ENCODE measurements at regions not wholly inside any gene's neighbourhood (a gene's known extent, or its start where the extent isn't known, plus 50 kb on each side); places are given as distances from the start of the nearest gene placed in this dataset.

DNA sequence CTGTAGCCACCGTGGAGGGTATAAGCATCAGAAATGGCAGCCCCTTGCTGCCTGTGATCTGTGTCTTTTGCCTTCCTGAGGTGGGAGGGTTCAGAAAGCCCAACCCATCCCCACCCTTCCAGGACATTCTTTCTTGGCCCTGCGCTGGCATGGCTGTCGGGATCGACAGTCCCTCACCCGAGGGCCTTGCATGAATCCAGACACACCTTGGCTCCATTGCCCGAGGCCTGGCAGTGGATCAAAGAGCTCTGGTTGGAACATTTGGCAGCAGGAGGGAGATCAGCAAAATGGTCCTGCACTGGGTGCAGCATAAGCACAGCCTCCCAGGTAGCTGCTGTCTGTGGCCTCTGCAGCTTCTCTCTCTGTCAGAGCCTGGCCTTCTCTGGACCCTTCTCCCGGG, 246.6 kb upstream of the MAF start:
- ChIA-PET CTCF (no interaction called here), POLR2A (no interaction called here)
- Histone ChIP-seq H3K9ac (replicated peaks; ENCODE audit: extremely low read depth, insufficient read depth, low read length) (no peak overlapping the region), H2AFZ (ENCODE audit: low read depth, low read length) (no peak overlapping the region), H4K20me1 (replicated peaks; ENCODE audit: control insufficient read depth, extremely low read depth, insufficient read depth, low read length) (no peaks in the 10 kb centered on the region), H3K4me1 (ENCODE audit: control insufficient read depth, extremely low read depth, insufficient read depth, low read length) (no peaks in the 10 kb centered on the region), H3K9me1 (replicated peaks; ENCODE audit: control insufficient read depth, extremely low read depth, insufficient read depth, low read length) (no peaks in the 10 kb centered on the region), H3K4me2 (ENCODE audit: insufficient read depth, low read length) (no peak overlapping the region), H3K9me3 (replicated peaks; ENCODE audit: control insufficient read depth, insufficient read depth, low read length) (peaks cover 2% of the 10 kb centered on the region), H3K79me2 (ENCODE audit: control insufficient read depth, insufficient read depth, low read length) (no peaks in the 10 kb centered on the region), H3K4me3 (replicated peaks in 1 of 3; ENCODE audit: insufficient read depth in 1 of 3, low read depth in 1 of 3, low read length in 3 of 3) (no peak overlapping the region), H3K27ac (ENCODE audit: insufficient read depth, low read depth, low read length) (no peak overlapping the region), H3K27me3 (ENCODE audit: control insufficient read depth in 2 of 2, insufficient read depth in 2 of 2, low read length in 2 of 2) (no peaks in the 10 kb centered on the region), H3K36me3 (ENCODE audit: control insufficient read depth in 2 of 2, extremely low read depth in 1 of 2, insufficient read depth in 2 of 2, low read length in 2 of 2) (no peaks in the 10 kb centered on the region)
- FAIRE-seq: no peak
- DNase-seq (ENCODE audit: low read depth, low spot score): no peak
- intact Hi-C loops (cut with micrococcal nuclease): no loop called here
- no TSS peak for BruUV-seq (replicated peaks)
- TF ChIP-seq POLR2AphosphoS5 (IDR thresholded peaks at IDR 0.05; ENCODE audit: insufficient read depth, low read depth, low read length) (no peak), JUN (IDR thresholded peaks at IDR 0.05; ENCODE audit: borderline replicate concordance, insufficient read depth, insufficient read length, low read depth) (no peak), MYC (IDR thresholded peaks at IDR 0.05; ENCODE audit: low read depth, low read length) (no peak), POLR2A (IDR thresholded peaks at IDR 0.05; ENCODE audit: low read depth, low read length) (no peak), FOS (IDR thresholded peaks at IDR 0.05; ENCODE audit: borderline replicate concordance, insufficient read depth, low read length) (no peak), GATA2 (IDR thresholded peaks at IDR 0.05; ENCODE audit: insufficient read depth, insufficient read length, low read depth, low read length) (no peak), EZH2 (IDR thresholded peaks at IDR 0.05; ENCODE audit: borderline replicate concordance, low read depth, low read length, severe bottlenecking) (no peak)
- TF ChIP-seq, protein P1, sequence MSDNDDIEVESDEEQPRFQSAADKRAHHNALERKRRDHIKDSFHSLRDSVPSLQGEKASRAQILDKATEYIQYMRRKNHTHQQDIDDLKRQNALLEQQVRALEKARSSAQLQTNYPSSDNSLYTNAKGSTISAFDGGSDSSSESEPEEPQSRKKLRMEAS (IDR thresholded peaks at IDR 0.05; ENCODE audit: insufficient read depth, insufficient read length): no peak
- TF ChIP-seq, protein P2, sequence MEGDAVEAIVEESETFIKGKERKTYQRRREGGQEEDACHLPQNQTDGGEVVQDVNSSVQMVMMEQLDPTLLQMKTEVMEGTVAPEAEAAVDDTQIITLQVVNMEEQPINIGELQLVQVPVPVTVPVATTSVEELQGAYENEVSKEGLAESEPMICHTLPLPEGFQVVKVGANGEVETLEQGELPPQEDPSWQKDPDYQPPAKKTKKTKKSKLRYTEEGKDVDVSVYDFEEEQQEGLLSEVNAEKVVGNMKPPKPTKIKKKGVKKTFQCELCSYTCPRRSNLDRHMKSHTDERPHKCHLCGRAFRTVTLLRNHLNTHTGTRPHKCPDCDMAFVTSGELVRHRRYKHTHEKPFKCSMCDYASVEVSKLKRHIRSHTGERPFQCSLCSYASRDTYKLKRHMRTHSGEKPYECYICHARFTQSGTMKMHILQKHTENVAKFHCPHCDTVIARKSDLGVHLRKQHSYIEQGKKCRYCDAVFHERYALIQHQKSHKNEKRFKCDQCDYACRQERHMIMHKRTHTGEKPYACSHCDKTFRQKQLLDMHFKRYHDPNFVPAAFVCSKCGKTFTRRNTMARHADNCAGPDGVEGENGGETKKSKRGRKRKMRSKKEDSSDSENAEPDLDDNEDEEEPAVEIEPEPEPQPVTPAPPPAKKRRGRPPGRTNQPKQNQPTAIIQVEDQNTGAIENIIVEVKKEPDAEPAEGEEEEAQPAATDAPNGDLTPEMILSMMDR (IDR thresholded peaks at IDR 0.05; ENCODE audit: extremely low read depth in 1 of 2, insufficient read depth in 1 of 2, low read depth in 1 of 2, low read length in 2 of 2): no peak
- dilution Hi-C loops (cut with MboI; ENCODE audit: extremely low pct_ligation_motif_present, low sequenced_read_pairs): no loop called here

All from endothelial cell of umbilical vein (primary cell).